IMR-90 (cell line): ENCODE measurements at regions not wholly inside any gene's neighbourhood (a gene's known extent, or its start where the extent isn't known, plus 50 kb on each side); places are given as distances from the start of the nearest gene placed in this dataset.

ENCODE experiments used
- ATAC-seq: fragments of 200-7000 bp; cut with Tn5 transposase; 2 replicates; pipeline ENCODE4 v1.9.1; 2020; ENCODE audit warnings: low read depth, mild to moderate bottlenecking, moderate library complexity
- BruUV-seq: library from RNA; stranded (reverse); fragments of 400-500 nt; replicated peaks from 2 replicates; lab custom pipeline; 2021; lab: Mats Ljungman, UMichigan
- CTCF ChIA-PET: fragments of 300-600 bp; formaldehyde crosslinking; extraction: SDS; loops from one replicate; lab custom pipeline; 2021; ENCODE audit warnings: antibody characterized with exemption; lab: Yijun Ruan, JAX
- POLR2A ChIA-PET: fragments of 300-600 bp; sonication (Branson Sonifier 250); formaldehyde crosslinking; loops from one replicate; lab custom pipeline; 2022; ENCODE audit warnings: antibody characterized with exemption; ENCODE audit not compliant: unreplicated experiment; lab: Charles Lee
- DNase-seq: peaks from one replicate; pipeline ENCODE4 v3.0.0; 2013
- H2AFZ ChIP-seq: replicated peaks from 2 replicates; pipeline ENCODE3; 2013; ENCODE audit warnings: low read length, mild to moderate bottlenecking; ENCODE audit not compliant: poor library complexity
- H2AK5ac ChIP-seq: 2 replicates; pipeline ENCODE4 v1.6.1; 2013; ENCODE audit warnings: low read depth, low read length, inconsistent platforms
- H2AK9ac ChIP-seq: replicated peaks from 2 replicates; pipeline ENCODE3; 2013; ENCODE audit warnings: mild to moderate bottlenecking, low read depth, low read length, moderate library complexity; ENCODE audit not compliant: poor library complexity
- H2BK120ac ChIP-seq: 2 replicates; pipeline ENCODE4 v1.6.1; 2013; ENCODE audit warnings: low read depth, low read length, inconsistent platforms
- H2BK15ac ChIP-seq: 3 replicates; pipeline ENCODE4 v1.6.1; 2013; ENCODE audit warnings: low read depth, low read length, inconsistent platforms
- H2BK20ac ChIP-seq: 2 replicates; pipeline ENCODE4 v1.6.1; 2013; ENCODE audit warnings: low read depth, mild to moderate bottlenecking, inconsistent platforms, low read length, moderate library complexity
- H2BK5ac ChIP-seq: 2 replicates; pipeline ENCODE4 v1.6.1; 2013; ENCODE audit warnings: mild to moderate bottlenecking, low read depth, low read length, inconsistent platforms; ENCODE audit not compliant: poor library complexity, severe bottlenecking
- H3K14ac ChIP-seq: replicated peaks from 2 replicates; pipeline ENCODE4 v1.6.1; 2013; ENCODE audit warnings: low read depth, low read length, inconsistent platforms
- H3K18ac ChIP-seq: 2 replicates; pipeline ENCODE4 v1.6.1; 2013; ENCODE audit warnings: low read depth, low read length, control low read depth
- H3K23ac ChIP-seq: 2 replicates; pipeline ENCODE4 v1.6.1; 2013; ENCODE audit warnings: low read depth, low read length, inconsistent platforms
- H3K27ac ChIP-seq: 2 replicates; pipeline ENCODE4 v1.5.1; 2013; ENCODE audit warnings: mild to moderate bottlenecking, control low read depth, low read length; ENCODE audit not compliant: insufficient read depth
- H3K27me3 ChIP-seq: 2 replicates; pipeline ENCODE4 v1.6.1; 2013; ENCODE audit warnings: low read length; ENCODE audit not compliant: control insufficient read depth, insufficient read depth
- H3K36me3 ChIP-seq: 2 replicates; pipeline ENCODE4 v1.6.1; 2013; ENCODE audit warnings: low read length, mixed read lengths; ENCODE audit not compliant: control insufficient read depth, insufficient read depth
- H3K4ac ChIP-seq: 2 replicates; pipeline ENCODE4 v1.6.1; 2013; ENCODE audit warnings: low read depth, low read length, inconsistent platforms
- H3K4me1 ChIP-seq: 2 replicates; pipeline ENCODE4 v1.6.1; 2013; ENCODE audit warnings: low read length, mixed read lengths; ENCODE audit not compliant: control insufficient read depth, insufficient read depth
- H3K4me2 ChIP-seq: 2 replicates; pipeline ENCODE4 v1.6.1; 2013; ENCODE audit warnings: low read depth, mild to moderate bottlenecking, control low read depth, low read length, moderate library complexity
- H3K4me3 ChIP-seq: 2 replicates; pipeline ENCODE4 v1.5.1; 2013; ENCODE audit warnings: low read depth, mild to moderate bottlenecking, control low read depth, low read length, moderate library complexity; ENCODE audit not compliant: insufficient read depth
- H3K56ac ChIP-seq: 2 replicates; pipeline ENCODE4 v1.6.1; 2013; ENCODE audit warnings: low read length, inconsistent platforms; ENCODE audit not compliant: insufficient read depth; ENCODE audit errors: extremely low read depth
- H3K79me1 ChIP-seq, 2 experiments: 2 replicates each; pipeline ENCODE4 v1.6.1; 2013; ENCODE audit warnings: low read length in 2 of 2, inconsistent platforms in 1 of 2, low read depth in 1 of 2
- H3K9ac ChIP-seq: 2 replicates; pipeline ENCODE4 v1.6.1; 2013; ENCODE audit warnings: low read depth, low read length, control low read depth
- H3K9me1 ChIP-seq: 2 replicates; pipeline ENCODE4 v1.6.1; 2013; ENCODE audit warnings: low read length, inconsistent platforms; ENCODE audit not compliant: insufficient read depth
- H3K9me3 ChIP-seq: 2 replicates; pipeline ENCODE4 v1.6.1; 2013; ENCODE audit warnings: low read length; ENCODE audit not compliant: control insufficient read depth, insufficient read depth
- H4K20me1 ChIP-seq: 2 replicates; pipeline ENCODE4 v1.6.1; 2013; ENCODE audit warnings: low read length, inconsistent platforms; ENCODE audit not compliant: insufficient read depth
- H4K5ac ChIP-seq: 2 replicates; pipeline ENCODE4 v1.6.1; 2013; ENCODE audit warnings: mild to moderate bottlenecking, low read depth, low read length, control low read depth
- H4K8ac ChIP-seq, 2 experiments: 2 replicates each; pipeline ENCODE4 v1.6.1; 2013; ENCODE audit warnings: low read depth in 2 of 2, low read length in 2 of 2, control low read depth in 1 of 2, inconsistent platforms in 1 of 2
- H4K91ac ChIP-seq: 2 replicates; pipeline ENCODE4 v1.6.1; 2013; ENCODE audit warnings: low read depth, low read length, inconsistent platforms; ENCODE audit not compliant: insufficient read depth
- FOS ChIP-seq: fragments of 150-350 bp; IDR thresholded peaks from 2 replicates; pipeline ENCODE4 v1.6.1; 2016; ENCODE audit warnings: low read depth, low read length
- MAFK ChIP-seq: IDR thresholded peaks from 2 replicates; pipeline ENCODE4 v1.6.1; 2012; ENCODE audit warnings: low read depth, low read length, improper control_type of control experiment
- MAZ ChIP-seq: IDR thresholded peaks from 2 replicates; pipeline ENCODE4 v1.6.1; 2012; ENCODE audit warnings: low read depth, mild to moderate bottlenecking, low read length, improper control_type of control experiment, moderate library complexity, borderline replicate concordance
- NFE2L2 ChIP-seq: fragments of 150-350 bp; IDR thresholded peaks from 2 replicates; pipeline ENCODE4 v1.6.1; 2016; ENCODE audit warnings: low read depth, mild to moderate bottlenecking, low read length
- POLR2A ChIP-seq: IDR thresholded peaks from 2 replicates; pipeline ENCODE4 v1.6.1; 2012; ENCODE audit warnings: mild to moderate bottlenecking, low read depth, low read length
- RAD21 ChIP-seq: IDR thresholded peaks from 2 replicates; pipeline ENCODE4 v1.6.1; 2012; ENCODE audit warnings: low read length, improper control_type of control experiment
- RCOR1 ChIP-seq: IDR thresholded peaks from 2 replicates; pipeline ENCODE4 v1.6.1; 2012; ENCODE audit warnings: mild to moderate bottlenecking, low read length, improper control_type of control experiment; ENCODE audit not compliant: insufficient replicate concordance
- RFX5 ChIP-seq: IDR thresholded peaks from 2 replicates; pipeline ENCODE4 v1.8.0; 2012; ENCODE audit warnings: low read depth, mild to moderate bottlenecking, low read length, moderate library complexity
- SMC3 ChIP-seq: fragments of 150-350 bp; IDR thresholded peaks from 2 replicates; pipeline ENCODE4 v1.6.1; 2016; ENCODE audit warnings: low read depth, mild to moderate bottlenecking, antibody characterized with exemption, low read length, moderate library complexity
- WGBS, 2 experiments: methylation state at CpG; one replicate each; pipeline versions ENCODE4 v1.1.5 to v1.1.7; 2013; ENCODE audit warnings: missing lambda C conversion rate in 2 of 2; ENCODE audit not compliant: insufficient read length in 1 of 2; ENCODE audit errors: extremely low coverage in 2 of 2; 5-methylcytosine and 5-hydroxymethylcytosine counted together
- dilution Hi-C: fragments of 300-500 bp; cut with HindIII; formaldehyde crosslinking; loops from one replicate; pipeline ENCODE4 v1.14.3; 2018; ENCODE audit warnings: low sequenced_read_pairs; ENCODE audit not compliant: unreplicated experiment
- in situ Hi-C: fragments of 300-500 bp; cut with MboI; formaldehyde crosslinking; loops from 3 replicates; pipeline ENCODE4 v1.14.3; 2019; ENCODE audit warnings: low sequenced_read_pairs, inconsistent platforms, mixed read lengths
- intact Hi-C: fragments of 100-400 bp; cut with micrococcal nuclease; formaldehyde crosslinking; loops from 2 replicates; pipeline ENCODE4 v1.10.0; 2022

GRCh38 chr6:26218824-26219223 lies 131.6 kb downstream of the HFE start:
- H4K20me1 ChIP-seq: peaks cover 5% of the 10 kb centered on the region
- H3K4me2 ChIP-seq: no peak overlapping the region
- H3K9me3 ChIP-seq: no peaks in the 10 kb centered on the region
- H2AK9ac ChIP-seq: no peak overlapping the region
- no peak overlapping the region for H4K91ac ChIP-seq
- no peak overlapping the region for H3K14ac ChIP-seq
- no peak overlapping the region for H2AFZ ChIP-seq
- dilution Hi-C loops (no loop called here), intact Hi-C loops (no loop called here), in situ Hi-C loops (loop anchor here (25.0 kb wide), 1 partner anchor 1618 kb away; a partner anchor contains a TSS)
- TF ChIP-seq POLR2A (no peak), RCOR1 (no peak), RFX5 (no peak), FOS (no peak), RAD21 (no peak), MAZ (no peak), MAFK (no peak), NFE2L2 (no peak), SMC3 (no peak)
- no peak overlapping the region for H3K56ac ChIP-seq
- ATAC-seq (no peak), DNase-seq (no peak)
- no peaks in the 10 kb centered on the region for H3K36me3 ChIP-seq
- H4K8ac ChIP-seq: no peak overlapping the region
- no TSS peak for BruUV-seq
- H3K4me1 ChIP-seq: no peaks in the 10 kb centered on the region
- no peaks in the 10 kb centered on the region for H3K27me3 ChIP-seq
- no peak overlapping the region for H3K4me3 ChIP-seq
- H2BK15ac ChIP-seq: no peak overlapping the region
- H2BK120ac ChIP-seq: peak overlapping the region; percentile 43; the same call in 1 of the 2 replicates
- H3K9me1 ChIP-seq: no peaks in the 10 kb centered on the region
- H3K4ac ChIP-seq: no peak overlapping the region
- no peak overlapping the region for H3K23ac ChIP-seq
- H3K79me1 ChIP-seq: no peaks in the 10 kb centered on the region; a peak in 1 of 4 replicates
- H3K9ac ChIP-seq: no peak overlapping the region
- H4K5ac ChIP-seq: no peak overlapping the region
- POLR2A ChIA-PET: no interaction called here
- no peak overlapping the region for H2BK5ac ChIP-seq
- no peak overlapping the region for H2AK5ac ChIP-seq
- H3K27ac ChIP-seq: no peak overlapping the region
- H2BK20ac ChIP-seq: no peak overlapping the region
- WGBS, 2 experiments: 90% methylated on average over 2 of the region's 2 CpGs; no CpG with 5 or more reads in 1 of the 2 experiments
- CTCF ChIA-PET: no interaction called here
- H3K18ac ChIP-seq: no peak overlapping the region
